Keratinocyte (primary cell): ENCODE measurements at regions not wholly inside any gene's neighbourhood (a gene's known extent, or its start where the extent isn't known, plus 50 kb on each side); places are given as distances from the start of the nearest gene placed in this dataset.

Experiments used
- DNase-seq: peaks from one replicate; pipeline ENCODE4 v3.0.0-alpha.2; 2011; ENCODE audit warnings: low read depth, missing footprints, low spot score
- FAIRE-seq: peaks from 2 replicates; lab custom pipeline; 2011; peaks lifted over from hg19 to GRCh38; lab: Jason Lieb, UNC
- H2AFZ ChIP-seq: 2 replicates; pipeline ENCODE4 v1.6.0; 2012; ENCODE audit warnings: low read length, control low read depth, inconsistent platforms; ENCODE audit not compliant: control insufficient read depth
- H3K27ac ChIP-seq: 2 replicates; pipeline ENCODE4 v1.5.1; 2011; ENCODE audit warnings: low read length; ENCODE audit not compliant: control insufficient read depth, insufficient read depth
- H3K27me3 ChIP-seq: 3 replicates; pipeline ENCODE4 v1.6.0; 2011; ENCODE audit warnings: low read length; ENCODE audit not compliant: control insufficient read depth, insufficient read depth; ENCODE audit errors: extremely low read depth
- H3K36me3 ChIP-seq, 2 experiments: 2 replicates in 1 of 2; 3 replicates in 1 of 2; pipeline ENCODE4 v1.5.1; 2011; ENCODE audit warnings: low read length in 2 of 2, mild to moderate bottlenecking in 1 of 2; ENCODE audit not compliant: control insufficient read depth in 2 of 2, insufficient read depth in 2 of 2; ENCODE audit errors: extremely low read depth in 1 of 2
- H3K4me1 ChIP-seq: 3 replicates; pipeline ENCODE4 v1.5.1; 2011; ENCODE audit warnings: low read length; ENCODE audit not compliant: control insufficient read depth, insufficient read depth; ENCODE audit errors: extremely low read depth
- H3K4me2 ChIP-seq: 3 replicates; pipeline ENCODE4 v1.6.0; 2011; ENCODE audit warnings: low read depth, low read length; ENCODE audit not compliant: control insufficient read depth, insufficient read depth; ENCODE audit errors: extremely low read depth
- H3K4me3 ChIP-seq, 3 experiments: fragments of 200-600 bp in 1 of 3; sonication (generic) in 1 of 3; 2 replicates in 2 of 3; 3 replicates in 1 of 3; pipeline ENCODE4 v1.5.1; 2011 to 2016; ENCODE audit warnings: low read length in 3 of 3, mild to moderate bottlenecking in 3 of 3, control low read depth in 2 of 3, inconsistent platforms in 1 of 3, low read depth in 1 of 3, mixed read lengths in 1 of 3, mixed run types in 1 of 3, moderate library complexity in 1 of 3; ENCODE audit not compliant: control insufficient read depth in 2 of 3, insufficient read depth in 2 of 3; ENCODE audit errors: extremely low read depth in 1 of 3
- H3K79me2 ChIP-seq: 2 replicates; pipeline ENCODE4 v1.6.0; 2012; ENCODE audit warnings: low read length; ENCODE audit not compliant: control insufficient read depth, insufficient read depth
- H3K9ac ChIP-seq: 3 replicates; pipeline ENCODE4 v1.6.0; 2011; ENCODE audit warnings: low read length; ENCODE audit not compliant: control insufficient read depth, insufficient read depth; ENCODE audit errors: extremely low read depth
- H3K9me1 ChIP-seq: 3 replicates; pipeline ENCODE4 v1.6.0; 2011; ENCODE audit warnings: low read length; ENCODE audit not compliant: control insufficient read depth, insufficient read depth; ENCODE audit errors: extremely low read depth
- H3K9me3 ChIP-seq: 2 replicates; pipeline ENCODE4 v1.5.1; 2012; ENCODE audit warnings: low read depth, low read length; ENCODE audit not compliant: control insufficient read depth
- H4K20me1 ChIP-seq: 3 replicates; pipeline ENCODE4 v1.6.0; 2011; ENCODE audit warnings: low read length; ENCODE audit not compliant: control insufficient read depth, insufficient read depth; ENCODE audit errors: extremely low read depth
- CTCF ChIP-seq, 3 experiments: IDR thresholded peaks in 1 of 3; conservative IDR thresholded peaks in 1 of 3; optimal IDR thresholded peaks in 1 of 3; 2 replicates in 2 of 3; 3 replicates in 1 of 3; pipeline versions ENCODE3 to v1.5.1; 2011; ENCODE audit warnings: low read length in 3 of 3, mild to moderate bottlenecking in 3 of 3, moderate library complexity in 2 of 3, control low read depth in 1 of 3, inconsistent platforms in 1 of 3; ENCODE audit not compliant: insufficient read depth in 2 of 3; ENCODE audit errors: extremely low read depth in 1 of 3
- EZH2 ChIP-seq: IDR thresholded peaks from one replicate; pipeline ENCODE4 v1.6.1; 2012; ENCODE audit warnings: inconsistent platforms, mild to moderate bottlenecking, low read length, moderate library complexity
- dilution Hi-C: fragments of 300-500 bp; cut with MboI; formaldehyde crosslinking; loops from one replicate; pipeline ENCODE4 v1.7.0; 2020; ENCODE audit warnings: low sequenced_read_pairs; ENCODE audit not compliant: extremely low pct_ligation_motif_present

GRCh38 chr10:107834706-107835105 is 670.2 kb upstream of the SORCS1 start:
- H3K27me3 ChIP-seq: no peaks in the 10 kb centered on the region
- H3K9me3 ChIP-seq: no peaks in the 10 kb centered on the region
- no peak overlapping the region for H3K4me3 ChIP-seq
- H3K36me3 ChIP-seq: no peaks in the 10 kb centered on the region
- no peaks in the 10 kb centered on the region for H3K9me1 ChIP-seq
- FAIRE-seq (no peak), DNase-seq (no peak)
- H3K4me2 ChIP-seq: no peak overlapping the region
- no peak for TF ChIP-seq CTCF (optimal IDR thresholded peaks at IDR 0.05 in 1 of 3, IDR thresholded peaks at IDR 0.05 in 1 of 3, conservative IDR thresholded peaks at IDR 0.05 in 1 of 3; ENCODE audit: extremely low read depth in 1 of 3, insufficient read depth in 2 of 3, low read length in 3 of 3)
- no peak for TF ChIP-seq EZH2
- no peak overlapping the region for H3K9ac ChIP-seq
- H2AFZ ChIP-seq: no peak overlapping the region
- no peaks in the 10 kb centered on the region for H4K20me1 ChIP-seq
- H3K27ac ChIP-seq: no peak overlapping the region
- no peaks in the 10 kb centered on the region for H3K4me1 ChIP-seq
- dilution Hi-C loops: no loop called here
- no peaks in the 10 kb centered on the region for H3K79me2 ChIP-seq

GRCh38 chr10:107831772-107832171 is 667.3 kb upstream of the SORCS1 start:
- no peak for TF ChIP-seq EZH2
- no peak for TF ChIP-seq CTCF (optimal IDR thresholded peaks at IDR 0.05 in 1 of 3, IDR thresholded peaks at IDR 0.05 in 1 of 3, conservative IDR thresholded peaks at IDR 0.05 in 1 of 3; ENCODE audit: extremely low read depth in 1 of 3, insufficient read depth in 2 of 3, low read length in 3 of 3)

More at GRCh38 chr10:107831772-107832171, 667.3 kb upstream of the SORCS1 start:
- H3K27ac ChIP-seq: no peak overlapping the region
- H3K79me2 ChIP-seq: no peaks in the 10 kb centered on the region
- no peaks in the 10 kb centered on the region for H4K20me1 ChIP-seq
- no peaks in the 10 kb centered on the region for H3K36me3 ChIP-seq
- no peaks in the 10 kb centered on the region for H3K9me1 ChIP-seq
- dilution Hi-C loops: no loop called here
- H2AFZ ChIP-seq: no peak overlapping the region
- H3K4me1 ChIP-seq: no peaks in the 10 kb centered on the region
- no peak for DNase-seq
- no peaks in the 10 kb centered on the region for H3K27me3 ChIP-seq
- H3K9me3 ChIP-seq: no peaks in the 10 kb centered on the region
- FAIRE-seq: no peak
- no peak overlapping the region for H3K4me3 ChIP-seq
- no peak overlapping the region for H3K9ac ChIP-seq
- no peak overlapping the region for H3K4me2 ChIP-seq
